ENCODE measurements at regions not wholly inside any gene's neighbourhood (a gene's known extent, or its start where the extent isn't known, plus 50 kb on each side); places are given as distances from the start of the nearest gene placed in this dataset.
"Not testable (repeated sequence)": the region's sequence is repeated elsewhere in the genome, so short reads cannot be mapped to it uniquely, and the experiment has no call there.

GRCh38 chr10:71084061-71084817 is 128.1 kb upstream of the UNC5B start:
- DNase-seq (ENCODE audit: low spot score), result no peak

GRCh38 chr10:71084818-71085126 is 127.6 kb upstream of the UNC5B start:
- no peak for DNase-seq (ENCODE audit: low spot score)

GRCh38 chr10:71085689-71086438 is 126.5 kb upstream of the UNC5B start:
- DNase-seq (ENCODE audit: low spot score), result no peak

- no peak for DNase-seq (ENCODE audit: low spot score)
Observed at GRCh38 chr10:71086439-71087080, 125.8 kb upstream of the UNC5B start.

GRCh38 chr10:71087622-71088021 is 124.7 kb upstream of the UNC5B start:
- no peak for DNase-seq (ENCODE audit: low spot score)

- DNase-seq (ENCODE audit: low spot score), result no peak
Observed at GRCh38 chr10:71088054-71088453, 124.3 kb upstream of the UNC5B start.

- DNase-seq (ENCODE audit: low spot score), result not testable (repeated sequence)
Observed at GRCh38 chr10:71088578-71088977, 123.8 kb upstream of the UNC5B start.

- DNase-seq (ENCODE audit: low spot score), result no peak
Observed at GRCh38 chr10:71089162-71089561, 123.2 kb upstream of the UNC5B start.

GRCh38 chr10:71090330-71090729 is 122.0 kb upstream of the UNC5B start:
- no peak for DNase-seq (ENCODE audit: low spot score)

- no peak for DNase-seq (ENCODE audit: low spot score)
Observed at GRCh38 chr10:71090801-71091200, 121.6 kb upstream of the UNC5B start.

- no peak for DNase-seq (ENCODE audit: low spot score)
Observed at GRCh38 chr10:71092812-71093401, 119.5 kb upstream of the UNC5B start.

- no peak for DNase-seq (ENCODE audit: low spot score)
Observed at GRCh38 chr10:71093531-71093930, 118.8 kb upstream of the UNC5B start.

- no peak for DNase-seq (ENCODE audit: low spot score)
Observed at GRCh38 chr10:71094712-71095390, 117.5 kb upstream of the UNC5B start.

- DNase-seq (ENCODE audit: low spot score), result no peak
Observed at GRCh38 chr10:71099731-71100361, 112.5 kb upstream of the UNC5B start.

- DNase-seq (ENCODE audit: low spot score), result no peak
Observed at GRCh38 chr10:71103961-71104360, 108.4 kb upstream of the UNC5B start.

GRCh38 chr10:71106151-71106550 is 106.2 kb upstream of the UNC5B start:
- DNase-seq (ENCODE audit: low spot score), result not testable (repeated sequence)

- not testable (repeated sequence) for DNase-seq (ENCODE audit: low spot score)
Observed at GRCh38 chr10:71107117-71107516, 105.3 kb upstream of the UNC5B start.

GRCh38 chr10:71108042-71108441 is 104.3 kb upstream of the UNC5B start:
- DNase-seq (ENCODE audit: low spot score), result not testable (repeated sequence)

GRCh38 chr10:71112138-71112785 is 100.1 kb upstream of the UNC5B start:
- DNase-seq (ENCODE audit: low spot score), result no peak

- no peak for DNase-seq (ENCODE audit: low spot score)
Observed at GRCh38 chr10:71116426-71116825, 95.9 kb upstream of the UNC5B start.

GRCh38 chr10:71117589-71117988 is 94.8 kb upstream of the UNC5B start:
- DNase-seq (ENCODE audit: low spot score), result not testable (repeated sequence)
